AG09309 (cell line): ENCODE measurements at regions not wholly inside any gene's neighbourhood (a gene's known extent, or its start where the extent isn't known, plus 50 kb on each side); places are given as distances from the start of the nearest gene placed in this dataset.

ENCODE experiments used
- DNase-seq: peaks from one replicate; pipeline ENCODE4 v3.0.0-alpha.2; 2010; ENCODE audit warnings: low read depth
- H3K4me3 ChIP-seq: 2 replicates; pipeline ENCODE4 v1.5.1; 2011; ENCODE audit warnings: mild to moderate bottlenecking, low read depth, low read length, moderate library complexity; ENCODE audit not compliant: control insufficient read depth
- CTCF ChIP-seq: IDR thresholded peaks from 2 replicates; pipeline ENCODE4 v1.5.1; 2011; ENCODE audit warnings: mild to moderate bottlenecking, low read depth, low read length, inconsistent platforms; ENCODE audit not compliant: insufficient read depth, control insufficient read depth; ENCODE audit errors: missing control alignments

- no peak overlapping the region for H3K4me3 ChIP-seq
- no peak for TF ChIP-seq CTCF
- DNase-seq = no peak
Measured at GRCh38 chr22:27420195-27420816, 381.2 kb downstream of the MN1 start.

GRCh38 chr22:27420817-27421361 lies 380.7 kb downstream of the MN1 start:
- no peak overlapping the region; the same call in 1 of the 2 replicates for H3K4me3 ChIP-seq
- TF ChIP-seq CTCF = no peak
- peak; percentile 67 for DNase-seq

- no peak for DNase-seq
- no peak overlapping the region for H3K4me3 ChIP-seq
- no peak for TF ChIP-seq CTCF
Measured at GRCh38 chr22:27422442-27422841, 379.1 kb downstream of the MN1 start.

GRCh38 chr22:27424319-27424718 lies 377.2 kb downstream of the MN1 start:
- H3K4me3 ChIP-seq = no peak overlapping the region
- TF ChIP-seq CTCF = no peak
- no peak for DNase-seq

- no peak for TF ChIP-seq CTCF
- no peak for DNase-seq
- H3K4me3 ChIP-seq = no peak overlapping the region
Measured at GRCh38 chr22:27429476-27429875, 372.1 kb downstream of the MN1 start.

- DNase-seq = no peak
- TF ChIP-seq CTCF = no peak
- no peak overlapping the region for H3K4me3 ChIP-seq
Measured at GRCh38 chr22:27431081-27431480, 370.5 kb downstream of the MN1 start.
